GM12891 (cell line): ENCODE measurements at regions not wholly inside any gene's neighbourhood (a gene's known extent, or its start where the extent isn't known, plus 50 kb on each side); places are given as distances from the start of the nearest gene placed in this dataset.

Source experiments
- PAX5 ChIP-seq: IDR thresholded peaks from 2 replicates; pipeline ENCODE4 v1.6.1; 2011; ENCODE audit warnings: low read length, moderate library complexity, mild to moderate bottlenecking; ENCODE audit not compliant: insufficient read depth, severe bottlenecking
- SPI1 ChIP-seq: IDR thresholded peaks from 2 replicates; pipeline ENCODE4 v1.6.1; 2011; ENCODE audit warnings: low read depth, low read length, control low read depth

DNA sequence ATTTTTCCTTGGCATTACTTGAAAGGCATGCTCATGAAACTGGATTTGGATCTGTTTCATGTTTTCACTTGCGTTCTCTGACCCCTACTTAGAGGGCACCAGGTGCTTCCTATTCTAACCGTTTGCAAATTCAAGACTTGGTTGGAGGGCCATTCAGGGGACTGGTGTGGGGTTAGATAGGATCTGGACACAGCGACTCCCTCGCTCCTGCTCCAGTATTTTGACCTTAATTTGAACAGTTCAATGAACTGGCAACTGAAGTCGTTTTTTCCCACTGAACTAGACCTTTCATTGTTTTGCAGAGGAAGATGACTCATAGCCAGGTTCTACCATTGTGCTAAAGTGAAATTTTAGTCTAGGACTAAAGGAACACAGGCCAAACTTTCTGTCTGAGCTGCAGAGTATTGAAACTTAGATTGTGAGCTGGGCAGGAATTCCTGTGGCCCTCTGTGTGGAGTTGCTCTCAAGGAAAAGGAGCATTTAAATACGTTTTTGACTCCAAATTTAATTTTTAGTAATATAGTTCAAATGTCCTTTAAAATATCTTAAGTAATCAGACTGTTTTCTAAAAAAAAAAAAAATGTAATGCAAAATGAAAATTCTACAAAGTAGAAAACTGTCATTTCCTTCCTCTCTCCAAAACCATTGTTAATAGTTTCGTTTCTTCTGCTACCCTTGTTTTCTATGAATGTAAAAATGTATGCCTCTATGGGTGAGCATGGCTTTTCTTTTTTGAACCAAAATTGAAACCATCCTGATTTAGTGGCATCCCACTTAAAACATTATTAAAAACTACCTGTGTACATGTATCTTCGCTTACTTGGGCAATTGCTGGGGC, 64.8 kb downstream of the UTRN start:
- no peak for TF ChIP-seq SPI1
- TF ChIP-seq PAX5, result no peak
